ENCODE measurements at regions not wholly inside any gene's neighbourhood (a gene's known extent, or its start where the extent isn't known, plus 50 kb on each side); places are given as distances from the start of the nearest gene placed in this dataset.

DNA sequence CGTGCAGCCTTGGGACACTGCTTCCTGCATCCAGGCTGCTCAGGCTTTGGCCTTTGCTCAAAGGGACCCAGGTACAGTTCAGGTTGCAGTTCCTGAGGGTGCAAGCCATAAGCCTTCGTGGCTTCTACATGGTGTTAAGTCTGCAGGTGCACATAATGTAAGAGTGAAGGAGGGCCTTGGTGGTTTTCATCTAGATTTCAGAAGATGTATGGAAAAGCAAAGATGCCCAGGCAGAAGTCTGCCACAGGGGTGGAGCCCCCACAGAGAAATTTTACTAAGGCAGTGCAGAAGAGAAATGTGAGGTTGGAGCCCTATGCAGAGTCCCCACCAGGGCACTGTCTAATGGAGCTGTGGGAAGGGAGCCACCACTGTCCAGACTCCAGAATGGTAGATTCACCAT lies 200.9 kb downstream of the ICE1 start:
- no peak for ATAC-seq
- TF ChIP-seq EZH2phosphoT487 (IDR thresholded peaks at IDR 0.05; ENCODE audit: borderline replicate concordance, low read length) (no peak), EZH2 (IDR thresholded peaks at IDR 0.05; ENCODE audit: low read length, unreplicated experiment) (no peak)
- TF ChIP-seq, protein P1, sequence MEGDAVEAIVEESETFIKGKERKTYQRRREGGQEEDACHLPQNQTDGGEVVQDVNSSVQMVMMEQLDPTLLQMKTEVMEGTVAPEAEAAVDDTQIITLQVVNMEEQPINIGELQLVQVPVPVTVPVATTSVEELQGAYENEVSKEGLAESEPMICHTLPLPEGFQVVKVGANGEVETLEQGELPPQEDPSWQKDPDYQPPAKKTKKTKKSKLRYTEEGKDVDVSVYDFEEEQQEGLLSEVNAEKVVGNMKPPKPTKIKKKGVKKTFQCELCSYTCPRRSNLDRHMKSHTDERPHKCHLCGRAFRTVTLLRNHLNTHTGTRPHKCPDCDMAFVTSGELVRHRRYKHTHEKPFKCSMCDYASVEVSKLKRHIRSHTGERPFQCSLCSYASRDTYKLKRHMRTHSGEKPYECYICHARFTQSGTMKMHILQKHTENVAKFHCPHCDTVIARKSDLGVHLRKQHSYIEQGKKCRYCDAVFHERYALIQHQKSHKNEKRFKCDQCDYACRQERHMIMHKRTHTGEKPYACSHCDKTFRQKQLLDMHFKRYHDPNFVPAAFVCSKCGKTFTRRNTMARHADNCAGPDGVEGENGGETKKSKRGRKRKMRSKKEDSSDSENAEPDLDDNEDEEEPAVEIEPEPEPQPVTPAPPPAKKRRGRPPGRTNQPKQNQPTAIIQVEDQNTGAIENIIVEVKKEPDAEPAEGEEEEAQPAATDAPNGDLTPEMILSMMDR (conservative IDR thresholded peaks at IDR 0.05; ENCODE audit: low read depth, low read length) = no peak
- H3K4me1 ChIP-seq (ENCODE audit: insufficient read depth, low read length) = no peaks in the 10 kb centered on the region
- H3K4me3 ChIP-seq (ENCODE audit: low read length) = no peak overlapping the region
- H2AFZ ChIP-seq (ENCODE audit: low read length) = no peak overlapping the region
- CTCF ChIA-PET = no interaction called here
- POLR2A ChIA-PET (ENCODE audit: unreplicated experiment) = no interaction called here
- intact Hi-C loops (cut with micrococcal nuclease) = no loop called here
- H3K27me3 ChIP-seq (ENCODE audit: low read length) = peaks cover 31% of the 10 kb centered on the region
- BruUV-seq (replicated peaks) = no TSS peak
- no peaks in the 10 kb centered on the region for H3F3A ChIP-seq (ENCODE audit: low read length, unreplicated experiment)
- H3K9me2 ChIP-seq (replicated peaks; ENCODE audit: low read length) = no peaks in the 10 kb centered on the region
- no peak for DNase-seq
- peaks cover 26% of the 10 kb centered on the region for H3K9me3 ChIP-seq (ENCODE audit: low read length)
- no peak overlapping the region for H3K9ac ChIP-seq (ENCODE audit: low read length)
- H4K20me1 ChIP-seq (ENCODE audit: low read length) = no peaks in the 10 kb centered on the region
- H3K79me2 ChIP-seq (ENCODE audit: low read length) = no peaks in the 10 kb centered on the region
- H3K4me2 ChIP-seq (ENCODE audit: low read length) = no peak overlapping the region
- no peak overlapping the region for H3K27ac ChIP-seq (ENCODE audit: low read length)
- no peaks in the 10 kb centered on the region for H3K36me3 ChIP-seq (ENCODE audit: low read depth, low read length)

DNA sequence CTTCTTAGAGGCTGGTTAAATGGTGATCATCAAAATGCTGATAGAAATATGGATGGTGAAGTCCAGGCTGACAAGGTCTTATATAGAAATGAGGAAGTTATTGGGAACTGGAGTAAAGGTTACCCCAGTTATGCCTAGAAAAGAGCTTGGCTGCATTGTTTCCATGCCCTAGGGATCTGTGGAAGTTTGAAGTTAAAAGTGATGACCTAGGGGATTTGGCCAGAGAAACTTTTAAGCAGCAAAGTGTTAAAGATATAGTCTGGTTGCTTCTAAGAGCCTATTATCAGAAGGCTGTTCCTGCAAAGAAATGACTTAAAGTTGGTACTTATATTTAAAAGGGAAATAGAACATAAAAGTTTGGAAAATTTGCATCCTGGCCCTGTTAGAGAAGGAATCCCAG lies 200.3 kb downstream of the ICE1 start:
- no peak overlapping the region for H3K27ac ChIP-seq (ENCODE audit: low read length)
- DNase-seq (no peak), ATAC-seq (no peak)
- TF ChIP-seq, protein P1 (conservative IDR thresholded peaks at IDR 0.05; ENCODE audit: low read depth, low read length) = no peak
- TF ChIP-seq EZH2 (IDR thresholded peaks at IDR 0.05; ENCODE audit: low read length, unreplicated experiment) = no peak
- H3K79me2 ChIP-seq (ENCODE audit: low read length) = no peaks in the 10 kb centered on the region
- no peak overlapping the region for H3K4me3 ChIP-seq (ENCODE audit: low read length)
- H3K9me2 ChIP-seq (replicated peaks; ENCODE audit: low read length) = no peaks in the 10 kb centered on the region
- intact Hi-C loops (cut with micrococcal nuclease) = no loop called here
- POLR2A ChIA-PET (ENCODE audit: unreplicated experiment) = no interaction called here
- no peaks in the 10 kb centered on the region for H3F3A ChIP-seq (ENCODE audit: low read length, unreplicated experiment)
- H2AFZ ChIP-seq (ENCODE audit: low read length) = no peak overlapping the region
- CTCF ChIA-PET = no interaction called here
- H3K9me3 ChIP-seq (ENCODE audit: low read length) = peaks cover 26% of the 10 kb centered on the region
- no peaks in the 10 kb centered on the region for H3K4me1 ChIP-seq (ENCODE audit: insufficient read depth, low read length)
- H3K27me3 ChIP-seq (ENCODE audit: low read length) = peaks cover 30% of the 10 kb centered on the region
- no peak overlapping the region for H3K9ac ChIP-seq (ENCODE audit: low read length)
- BruUV-seq (replicated peaks) = no TSS peak
- no peaks in the 10 kb centered on the region for H3K36me3 ChIP-seq (ENCODE audit: low read depth, low read length)
- H4K20me1 ChIP-seq (ENCODE audit: low read length) = no peaks in the 10 kb centered on the region
- no peak overlapping the region for H3K4me2 ChIP-seq (ENCODE audit: low read length)

DNA sequence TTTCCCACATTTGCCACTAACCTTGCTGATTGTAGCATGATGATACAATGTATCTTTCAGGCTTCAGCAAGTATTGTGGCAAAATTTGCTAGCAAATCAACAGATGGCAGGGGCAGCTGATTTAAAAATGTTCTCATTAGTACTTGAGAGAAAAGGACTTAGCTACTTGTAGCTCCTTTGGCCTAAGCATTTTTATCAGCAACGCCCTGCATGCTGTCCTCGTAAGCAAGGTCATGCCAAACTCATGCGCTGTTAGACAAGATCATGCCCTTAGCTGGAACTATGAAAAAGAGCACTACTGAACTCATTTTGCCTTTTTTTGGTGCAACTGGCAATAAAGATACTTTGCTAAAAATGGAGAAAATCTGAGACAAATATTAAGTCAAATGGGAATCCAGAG lies 197.1 kb downstream of the ICE1 start:
- TF ChIP-seq, protein P1 (conservative IDR thresholded peaks at IDR 0.05; ENCODE audit: low read depth, low read length) = no peak
- TF ChIP-seq EZH2phosphoT487 (IDR thresholded peaks at IDR 0.05; ENCODE audit: borderline replicate concordance, low read length) (no peak), EZH2 (IDR thresholded peaks at IDR 0.05; ENCODE audit: low read length, unreplicated experiment) (no peak)
- Histone ChIP-seq H3F3A (ENCODE audit: low read length, unreplicated experiment) (no peaks in the 10 kb centered on the region), H3K4me2 (ENCODE audit: low read length) (no peak overlapping the region), H3K36me3 (ENCODE audit: low read depth, low read length) (no peaks in the 10 kb centered on the region), H3K4me1 (ENCODE audit: insufficient read depth, low read length) (no peaks in the 10 kb centered on the region), H4K20me1 (ENCODE audit: low read length) (no peaks in the 10 kb centered on the region), H3K4me3 (ENCODE audit: low read length) (no peak overlapping the region), H3K9me2 (replicated peaks; ENCODE audit: low read length) (no peaks in the 10 kb centered on the region), H3K79me2 (ENCODE audit: low read length) (no peaks in the 10 kb centered on the region), H3K9ac (ENCODE audit: low read length) (no peak overlapping the region), H3K9me3 (ENCODE audit: low read length) (peaks cover 24% of the 10 kb centered on the region), H3K27ac (ENCODE audit: low read length) (no peak overlapping the region), H3K27me3 (ENCODE audit: low read length) (peaks cover 46% of the 10 kb centered on the region), H2AFZ (ENCODE audit: low read length) (no peak overlapping the region)
- no TSS peak for BruUV-seq (replicated peaks)
- intact Hi-C loops (cut with micrococcal nuclease) = no loop called here
- ATAC-seq (no peak), DNase-seq (no peak)
- POLR2A ChIA-PET (ENCODE audit: unreplicated experiment) = no interaction called here
- CTCF ChIA-PET = no interaction called here

All from PC-3 (cell line).